ENCODE measurements at regions not wholly inside any gene's neighbourhood (a gene's known extent, or its start where the extent isn't known, plus 50 kb on each side); places are given as distances from the start of the nearest gene placed in this dataset.
"Not testable (repeated sequence)": the region's sequence is repeated elsewhere in the genome, so short reads cannot be mapped to it uniquely, and the experiment has no call there.

DNA sequence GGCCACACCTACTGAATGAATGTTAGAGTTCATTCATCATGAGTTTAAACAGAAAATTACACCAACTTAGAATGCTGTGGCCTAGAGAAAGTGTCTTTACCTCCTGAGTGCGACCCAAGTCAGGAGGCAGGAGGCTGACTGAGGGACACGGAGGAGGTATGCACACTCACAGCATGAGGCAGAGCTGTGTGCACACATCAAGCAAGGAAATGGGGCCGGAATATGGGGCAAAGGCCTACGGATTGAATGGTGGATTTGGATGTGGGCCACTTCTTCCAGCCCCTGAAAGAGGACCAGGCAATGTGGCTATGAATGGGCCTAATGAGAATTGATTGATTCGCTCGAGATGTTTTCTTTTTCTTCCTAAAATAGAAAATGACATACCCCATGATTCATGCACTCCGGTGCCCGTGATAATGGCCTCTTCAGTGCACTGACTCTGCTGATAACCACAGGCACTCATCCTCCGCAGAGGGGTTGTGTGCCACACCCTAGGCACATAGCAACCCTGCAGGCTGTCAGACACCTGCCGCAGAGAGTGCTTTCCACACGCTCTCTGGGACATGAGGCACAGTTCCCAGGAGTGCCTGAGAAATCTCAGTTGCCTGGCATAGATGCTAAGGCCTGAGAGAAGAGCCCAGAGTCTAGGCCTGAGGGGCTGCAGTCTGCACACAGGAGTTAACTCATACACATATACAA lies 155.5 kb downstream of the GLUL start:
- no peak for DNase-seq (ENCODE audit: insufficient read length, low spot score)
- FAIRE-seq, result no peak

DNA sequence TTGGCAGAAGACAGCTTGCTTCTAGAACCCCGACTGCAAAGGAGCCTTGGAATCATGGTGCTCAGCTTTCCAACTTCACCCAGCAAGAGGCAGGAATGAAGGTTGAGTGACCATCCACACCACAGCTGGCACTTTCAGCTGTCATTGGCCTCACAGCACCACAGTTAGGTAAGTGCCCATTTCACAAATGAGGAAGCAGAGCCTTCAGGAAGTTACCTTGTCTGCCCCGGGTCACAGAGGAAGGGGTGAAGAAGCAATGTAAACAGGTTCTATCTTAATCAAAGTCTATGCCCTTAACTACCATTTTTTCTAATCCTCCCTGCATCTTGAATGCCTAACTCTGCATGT lies 156.0 kb downstream of the GLUL start:
- DNase-seq (ENCODE audit: insufficient read length, low spot score), result no peak
- no peak for FAIRE-seq

DNA sequence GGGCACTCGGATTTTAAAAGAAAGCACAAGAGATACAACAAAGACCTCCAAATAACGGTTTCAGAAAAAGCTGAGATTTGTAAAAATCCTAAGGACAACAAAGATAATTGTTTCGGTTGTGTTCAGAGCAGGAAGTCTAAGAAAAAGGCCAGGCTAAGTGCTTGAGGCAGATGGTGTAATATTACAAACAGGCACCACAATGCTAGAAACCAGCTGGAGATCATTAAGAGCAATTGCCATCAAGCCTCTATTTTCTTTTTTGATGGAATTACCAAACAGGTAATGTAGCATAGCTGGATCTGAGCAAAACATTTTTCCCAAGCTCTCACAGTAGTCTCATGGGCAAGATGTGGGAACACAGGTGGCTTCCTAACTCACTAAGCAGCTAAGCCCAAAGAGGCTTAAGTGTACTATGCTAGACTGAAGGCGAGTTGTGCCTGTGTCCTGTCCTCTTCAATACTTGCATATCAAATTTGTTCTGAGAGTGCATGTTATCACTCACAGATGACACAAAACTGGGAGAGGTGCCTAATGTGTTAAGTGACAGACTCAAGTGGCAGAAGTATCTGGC lies 161.6 kb downstream of the GLUL start:
- DNase-seq (ENCODE audit: insufficient read length, low spot score) (no peak), FAIRE-seq (no peak)

DNA sequence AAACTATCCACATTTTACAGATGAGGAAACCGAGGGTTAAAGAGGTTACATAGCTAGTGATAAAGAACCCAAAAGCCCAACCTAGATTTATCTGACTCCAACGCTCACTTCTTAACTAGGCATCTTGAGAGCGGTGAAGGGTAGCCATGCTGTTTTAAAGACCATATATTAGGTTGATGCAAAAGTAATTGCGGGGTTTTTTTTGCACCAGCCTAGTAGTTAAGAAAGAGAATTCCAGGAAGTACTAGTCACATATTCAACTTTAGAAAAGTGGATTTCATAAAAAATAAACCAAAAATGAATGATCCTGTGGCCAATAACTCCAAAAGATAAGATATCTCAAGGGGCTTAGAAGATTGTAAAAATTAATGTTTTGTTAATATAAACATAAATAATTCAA lies 162.1 kb downstream of the GLUL start:
- DNase-seq (ENCODE audit: insufficient read length, low spot score), result no peak

DNA sequence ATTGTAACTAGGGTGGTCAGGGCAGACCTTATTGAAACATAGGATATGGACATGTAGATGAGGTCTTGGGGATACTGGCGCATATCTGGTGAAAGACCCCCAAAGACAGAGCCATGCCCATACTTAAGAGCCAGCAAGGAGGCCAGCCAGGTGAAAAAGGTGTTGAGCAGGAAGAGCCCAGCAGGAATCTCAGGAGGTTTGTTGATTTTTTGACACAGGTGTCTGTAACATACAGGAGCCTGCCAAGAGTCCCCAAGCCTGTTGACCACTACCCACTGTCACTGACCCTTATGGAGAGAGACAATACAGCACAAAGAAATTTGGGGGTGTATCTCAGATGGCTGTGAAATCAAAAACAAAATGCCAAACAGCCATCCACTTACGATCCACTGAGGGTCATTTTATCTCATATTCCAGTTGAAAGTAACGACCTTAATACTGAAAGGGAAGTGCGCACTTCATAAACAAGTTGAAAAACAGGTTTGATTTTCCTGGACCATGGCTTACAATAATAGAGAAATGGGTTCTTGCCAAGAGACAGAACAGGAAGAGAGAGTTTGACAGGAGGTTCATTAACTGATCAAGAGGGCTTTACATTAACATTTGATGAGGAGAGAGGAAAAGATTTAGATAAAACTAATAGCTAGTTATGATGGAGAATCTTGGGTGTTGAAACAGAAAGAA lies 163.6 kb downstream of the GLUL start:
- FAIRE-seq, result no peak
- DNase-seq (ENCODE audit: insufficient read length, low spot score), result no peak

More for the DNA sequence above, 162.1 kb downstream of the GLUL start:
- FAIRE-seq, result no peak

DNA sequence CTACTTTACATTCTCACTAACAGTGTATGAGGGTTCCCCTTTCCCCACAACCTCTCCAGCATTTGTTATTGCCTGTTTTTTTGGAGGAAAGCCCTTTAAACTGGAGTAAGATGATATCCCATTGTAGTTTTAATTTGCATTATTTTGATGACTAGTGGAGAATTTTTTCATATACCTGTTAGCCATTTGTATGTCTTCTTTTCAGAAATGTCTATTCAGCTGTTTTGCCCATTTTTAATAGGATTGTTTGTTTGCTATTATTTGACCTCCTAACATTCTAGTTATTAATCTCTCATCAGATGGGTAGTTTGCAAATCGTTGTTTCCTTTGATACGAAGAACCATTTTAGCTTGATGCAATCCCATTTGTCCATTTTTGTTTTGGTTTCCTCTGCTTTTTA lies 165.0 kb downstream of the GLUL start:
- FAIRE-seq (no peak), DNase-seq (ENCODE audit: insufficient read length, low spot score) (no peak)

DNA sequence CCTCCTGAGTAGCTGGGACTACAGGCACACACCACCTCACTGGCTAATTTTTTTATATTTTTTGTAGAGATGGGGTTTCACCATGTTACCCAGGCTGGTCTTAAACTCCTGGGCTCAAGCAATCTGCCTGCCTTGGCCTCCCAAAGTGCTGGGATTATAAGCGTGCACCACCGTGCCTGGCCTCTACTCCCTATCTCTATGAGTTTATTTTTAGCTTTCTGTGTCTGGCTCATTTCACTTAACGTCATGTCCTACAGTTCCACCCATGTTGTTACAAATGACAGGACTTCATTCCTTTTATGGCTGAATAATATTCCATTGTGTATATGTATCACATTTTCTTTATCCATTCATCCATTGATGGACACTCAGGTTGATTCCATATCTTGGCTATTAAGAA lies 164.2 kb upstream of the ZNF648 start:
- DNase-seq (ENCODE audit: insufficient read length, low spot score); FAIRE-seq: not testable (repeated sequence)

DNA sequence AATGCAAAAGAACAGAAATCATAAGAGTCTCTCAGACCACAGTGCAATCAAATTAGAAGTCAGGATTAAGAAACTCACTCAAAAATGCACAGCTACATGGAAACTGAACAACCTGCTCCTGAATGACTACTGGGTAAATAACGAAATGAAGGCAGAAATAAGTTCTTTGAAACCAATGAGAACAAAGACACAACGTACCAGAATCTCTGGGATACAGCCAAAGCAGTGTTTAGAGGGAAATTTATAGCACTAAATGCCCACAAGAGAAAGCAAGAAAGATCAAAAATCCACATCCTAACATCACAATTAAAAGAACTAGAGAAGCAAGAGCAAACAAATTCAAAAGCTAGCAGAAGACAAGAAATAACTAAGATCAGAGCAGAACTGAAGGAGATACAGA lies 160.5 kb upstream of the ZNF648 start:
- FAIRE-seq, result not testable (repeated sequence)

DNA sequence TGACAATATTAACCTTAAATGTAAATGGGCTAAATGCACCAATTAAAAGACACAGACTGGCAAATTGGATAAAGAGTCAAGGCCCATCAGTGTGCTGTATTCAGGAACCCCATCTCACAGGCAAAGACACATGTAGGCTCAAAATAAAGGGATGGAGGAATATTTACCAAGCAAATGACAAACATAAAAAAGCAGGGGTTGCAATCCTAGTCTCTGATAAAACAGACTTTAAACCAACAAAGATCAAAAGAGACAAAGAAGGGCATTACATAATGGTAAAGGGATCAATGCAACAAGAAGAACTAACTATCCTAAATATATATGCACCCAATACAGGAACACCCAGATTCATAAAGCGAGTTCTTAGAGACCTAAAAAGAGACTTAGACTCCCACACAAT lies 159.9 kb upstream of the ZNF648 start:
- DNase-seq (ENCODE audit: insufficient read length, low spot score); FAIRE-seq: not testable (repeated sequence)

More for the DNA sequence above, 160.5 kb upstream of the ZNF648 start:
- DNase-seq (ENCODE audit: insufficient read length, low spot score), result not testable (repeated sequence)

DNA sequence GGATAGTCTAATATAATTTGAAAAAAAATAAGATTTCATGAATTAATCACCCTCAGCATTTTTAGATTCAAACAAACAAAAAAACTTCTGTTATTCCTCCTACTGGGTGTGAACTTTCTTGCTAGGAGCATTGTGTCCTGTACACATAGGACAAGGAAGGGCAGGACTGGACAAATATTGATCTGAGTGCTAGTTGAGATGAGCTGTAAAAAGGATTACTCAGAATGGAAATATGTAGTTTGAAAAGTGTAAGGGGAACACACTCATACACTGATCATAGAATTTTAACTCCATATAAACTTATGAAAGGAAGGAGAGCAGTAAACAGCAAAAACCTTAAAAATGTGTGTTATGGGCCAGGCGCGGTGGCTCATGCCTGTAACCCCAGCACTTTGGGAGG lies 156.5 kb upstream of the ZNF648 start:
- no peak for DNase-seq (ENCODE audit: insufficient read length, low spot score)

DNA sequence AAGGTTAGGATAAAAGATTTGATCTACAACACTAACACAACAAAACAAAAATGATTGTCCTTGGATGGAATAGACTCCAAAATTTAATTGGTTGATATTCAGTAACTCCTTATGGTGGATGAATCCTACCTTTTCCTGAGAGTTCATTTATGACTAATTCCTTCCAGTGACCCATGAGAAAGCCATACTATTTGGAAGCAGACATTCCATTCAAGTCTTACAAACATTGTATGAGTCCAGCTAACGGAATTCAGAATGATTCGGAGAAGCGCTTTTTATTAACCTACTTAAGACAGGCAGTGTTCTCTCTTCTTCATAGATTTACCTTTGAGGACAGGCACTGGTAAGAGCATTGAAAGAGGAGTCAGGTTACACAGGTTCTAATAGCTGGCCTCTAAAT lies 155.6 kb upstream of the ZNF648 start:
- DNase-seq (ENCODE audit: insufficient read length, low spot score), result no peak
- no peak for FAIRE-seq

More for the DNA sequence above, 156.5 kb upstream of the ZNF648 start:
- FAIRE-seq, result no peak

DNA sequence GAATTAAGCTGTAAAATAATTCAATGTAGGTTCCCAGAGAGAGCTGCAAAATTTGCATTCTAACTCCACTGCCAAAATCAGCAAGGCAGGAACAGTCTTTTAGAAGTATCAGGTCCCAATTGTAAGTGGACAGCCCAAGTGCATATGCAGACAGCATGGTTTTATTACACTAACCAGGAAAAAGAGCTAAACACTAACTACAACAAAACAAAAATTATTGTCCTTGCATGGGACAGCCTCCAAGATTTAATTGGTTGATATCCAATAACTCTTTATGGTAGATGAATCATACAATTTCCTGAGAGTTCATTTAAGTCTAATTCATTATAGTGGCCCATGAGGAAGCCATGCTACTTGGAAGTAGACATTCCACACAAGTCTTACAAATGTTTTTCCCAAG lies 154.3 kb upstream of the ZNF648 start:
- no peak for FAIRE-seq
- DNase-seq (ENCODE audit: insufficient read length, low spot score), result no peak

DNA sequence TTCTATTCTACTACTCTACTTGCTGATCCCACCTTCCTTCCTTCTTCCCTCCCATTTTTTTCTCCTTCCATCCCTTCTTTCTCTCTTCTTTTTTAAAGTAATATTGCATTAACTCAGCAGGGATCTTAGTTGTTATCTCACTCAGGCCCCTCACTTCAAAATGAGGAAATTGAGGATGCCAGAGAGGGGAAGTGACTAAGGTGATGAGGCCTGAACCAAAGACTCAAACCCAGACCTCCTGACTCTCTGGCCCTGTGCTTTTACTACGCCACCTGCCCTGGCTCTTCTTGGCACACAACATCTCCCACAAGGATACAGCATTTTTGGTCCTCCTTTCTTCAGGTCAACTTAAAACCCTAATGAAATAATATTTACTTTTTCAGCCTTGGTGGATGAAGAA lies 151.7 kb upstream of the ZNF648 start:
- DNase-seq (ENCODE audit: insufficient read length, low spot score) (no peak), FAIRE-seq (no peak)

DNA sequence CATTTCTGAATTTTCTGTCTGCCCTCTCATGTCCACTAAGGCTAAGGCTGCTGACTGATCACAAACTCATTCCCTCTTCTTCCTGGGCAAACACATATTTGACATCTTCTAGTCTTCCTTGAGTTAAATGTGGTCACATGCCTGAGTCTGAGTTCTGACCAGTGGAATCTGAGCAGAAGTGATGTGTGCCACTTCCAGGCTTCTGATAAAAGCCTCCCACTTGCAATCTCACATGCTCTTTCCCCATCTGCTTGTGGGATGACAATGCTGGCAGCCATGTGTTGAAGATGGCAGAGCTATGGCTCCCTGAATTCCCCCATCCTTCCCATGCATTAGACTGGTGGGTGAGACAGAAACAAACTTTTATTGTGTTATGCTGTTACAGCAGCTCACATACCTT lies 149.9 kb upstream of the ZNF648 start:
- FAIRE-seq, result no peak
- DNase-seq (ENCODE audit: insufficient read length, low spot score), result no peak

DNA sequence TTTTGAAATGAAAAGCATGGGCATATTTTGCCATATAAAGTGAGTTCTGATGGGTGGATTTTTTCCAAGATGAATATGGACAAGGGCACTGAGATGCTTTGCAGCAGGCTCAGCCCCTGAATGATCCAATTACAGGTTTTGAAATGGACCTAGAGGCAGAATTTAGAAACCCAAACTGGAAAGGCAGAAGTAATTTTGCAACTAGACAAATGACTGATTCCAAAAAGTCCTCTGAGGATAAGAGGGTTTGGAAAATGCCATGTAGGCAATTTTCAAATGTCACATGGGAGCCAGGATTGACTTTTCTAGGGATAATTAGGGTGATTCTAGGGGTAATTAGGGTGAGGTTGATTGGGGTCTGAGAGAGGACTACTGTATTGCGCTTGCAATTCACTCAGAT lies 148.9 kb upstream of the ZNF648 start:
- DNase-seq (ENCODE audit: insufficient read length, low spot score) (no peak), FAIRE-seq (no peak)

DNA sequence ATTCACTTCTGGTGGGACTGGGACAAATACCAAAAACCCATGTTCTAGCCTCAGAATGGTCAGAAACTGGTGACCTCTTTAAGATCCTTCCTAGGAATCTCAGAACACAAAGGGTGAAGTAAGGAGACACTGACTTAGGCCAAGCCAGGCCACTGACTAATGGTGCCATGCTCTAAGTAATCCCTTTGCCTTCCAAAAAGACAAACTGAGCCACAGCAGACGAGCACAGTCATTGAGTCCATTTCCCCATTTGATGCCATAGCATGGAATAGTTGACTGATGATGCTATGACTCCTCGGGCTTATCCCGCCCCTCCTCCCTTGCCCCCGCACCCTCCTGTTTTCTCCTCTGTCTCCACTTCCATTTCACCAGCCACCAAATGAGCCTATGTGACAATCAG lies 145.8 kb upstream of the ZNF648 start:
- FAIRE-seq (no peak), DNase-seq (ENCODE audit: insufficient read length, low spot score) (no peak)

DNA sequence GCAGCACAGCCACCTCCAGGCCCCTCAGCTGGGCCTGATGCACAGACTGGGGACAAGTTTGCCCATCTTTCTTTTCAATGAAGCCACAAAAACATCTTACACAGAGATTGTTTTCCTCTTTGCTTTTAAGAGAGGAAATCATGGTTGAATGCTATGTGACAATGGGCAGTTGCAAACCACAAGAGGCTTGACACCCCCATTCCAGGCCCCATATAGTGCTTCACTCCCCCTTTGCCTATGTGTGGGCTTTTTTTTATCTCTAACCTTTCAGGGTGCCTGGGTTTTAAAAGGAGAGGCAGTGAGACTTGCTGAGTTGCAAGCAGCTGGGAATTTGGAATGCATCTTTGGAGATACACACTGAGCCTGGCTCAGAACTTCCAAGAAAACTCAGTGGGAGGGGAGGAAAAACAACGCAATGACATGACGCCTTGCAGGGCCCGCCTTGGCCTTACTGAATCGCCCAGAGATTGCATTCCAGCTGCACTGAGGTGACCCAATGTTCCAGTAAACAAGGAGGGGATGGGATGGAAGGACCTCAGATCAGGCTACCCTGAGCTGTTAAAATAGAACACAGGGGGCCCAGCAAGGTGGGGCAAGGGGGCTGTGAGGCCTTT lies 145.2 kb upstream of the ZNF648 start:
- no peak for FAIRE-seq
- no peak for DNase-seq (ENCODE audit: insufficient read length, low spot score)

DNA sequence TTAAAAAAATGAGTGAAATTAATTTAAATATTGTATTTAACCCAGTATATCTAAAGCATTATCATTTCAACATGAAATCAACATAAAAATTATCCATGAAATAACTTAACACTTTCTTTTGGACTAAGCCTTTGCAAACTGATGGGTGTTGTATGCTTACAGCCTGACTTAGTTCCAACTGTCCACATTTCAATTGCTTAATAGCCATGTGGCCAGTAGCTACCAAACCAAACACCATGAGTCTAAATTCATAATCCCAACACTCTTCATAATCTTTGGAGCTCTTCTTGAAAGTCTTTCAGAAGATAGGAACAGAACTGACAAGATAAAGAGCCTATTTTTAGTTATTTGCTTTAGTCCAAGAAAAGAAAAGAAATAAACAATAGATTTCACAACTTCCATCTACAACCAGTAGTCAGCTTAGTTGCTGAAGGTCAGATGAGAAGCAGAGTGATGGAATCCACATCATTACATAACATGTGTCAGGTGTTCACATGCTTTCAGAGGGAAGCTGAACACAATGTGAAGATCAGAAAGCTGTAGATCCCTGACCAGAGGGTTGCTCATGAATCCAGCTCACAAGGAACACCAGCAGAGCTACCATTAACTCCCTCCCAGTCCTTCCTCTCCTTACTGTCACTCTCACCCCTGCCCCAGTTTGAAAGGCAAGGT lies 144.0 kb upstream of the ZNF648 start:
- FAIRE-seq (no peak), DNase-seq (ENCODE audit: insufficient read length, low spot score) (no peak)

DNA sequence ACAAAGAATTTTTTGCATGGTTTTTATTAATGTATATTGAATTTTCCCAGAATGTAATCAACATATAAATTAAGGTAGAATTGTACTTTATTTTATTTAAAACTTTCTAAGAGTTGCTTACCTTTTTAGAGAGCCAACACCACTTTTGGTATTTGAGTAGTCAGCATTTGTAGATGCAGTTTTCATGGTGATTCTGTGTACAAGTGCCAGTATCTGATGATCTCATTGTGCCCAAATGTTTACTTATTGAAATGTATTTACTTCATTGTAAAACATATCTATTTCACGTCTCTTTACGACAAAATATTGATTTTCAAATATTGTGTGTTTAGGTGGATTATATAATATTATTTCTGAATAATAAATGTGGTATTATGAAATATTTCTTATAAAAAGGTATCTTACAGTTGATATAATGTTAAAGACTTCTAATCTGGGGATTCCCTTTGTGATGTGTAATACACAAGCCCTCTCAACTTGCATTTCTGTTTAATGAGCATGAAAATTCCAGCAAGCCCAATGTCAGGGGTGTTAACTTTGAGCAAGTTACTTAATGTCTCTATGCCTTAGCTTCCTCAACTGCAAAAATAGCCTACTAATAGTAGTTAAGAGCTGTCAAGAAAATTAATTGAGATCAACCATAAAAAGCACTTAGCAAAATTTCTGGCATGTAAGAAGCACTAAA lies 141.8 kb upstream of the ZNF648 start:
- no peak for DNase-seq (ENCODE audit: insufficient read length, low spot score)
- FAIRE-seq, result no peak

DNA sequence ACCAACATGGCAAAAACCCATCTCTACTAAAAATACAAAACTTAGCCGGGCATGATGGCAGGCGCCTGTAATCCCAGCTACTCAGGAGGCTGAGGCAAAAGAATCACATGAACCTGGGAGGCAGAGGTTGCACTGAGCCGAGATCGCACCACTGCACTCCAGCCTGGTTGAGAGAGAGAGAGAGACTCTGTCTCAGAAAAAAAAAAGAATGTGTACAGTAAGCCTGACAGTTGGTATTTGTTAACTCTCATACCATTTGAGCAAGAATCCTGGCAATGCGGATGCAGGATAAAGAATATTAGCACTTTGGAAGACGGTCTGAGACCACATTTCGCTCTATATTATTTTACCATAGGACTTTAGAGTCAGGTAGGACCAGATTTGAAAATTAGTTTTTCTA lies 140.0 kb upstream of the ZNF648 start:
- not testable (repeated sequence) for DNase-seq (ENCODE audit: insufficient read length, low spot score); FAIRE-seq
